ENCODE measurements at regions not wholly inside any gene's neighbourhood (a gene's known extent, or its start where the extent isn't known, plus 50 kb on each side); places are given as distances from the start of the nearest gene placed in this dataset.

DNA sequence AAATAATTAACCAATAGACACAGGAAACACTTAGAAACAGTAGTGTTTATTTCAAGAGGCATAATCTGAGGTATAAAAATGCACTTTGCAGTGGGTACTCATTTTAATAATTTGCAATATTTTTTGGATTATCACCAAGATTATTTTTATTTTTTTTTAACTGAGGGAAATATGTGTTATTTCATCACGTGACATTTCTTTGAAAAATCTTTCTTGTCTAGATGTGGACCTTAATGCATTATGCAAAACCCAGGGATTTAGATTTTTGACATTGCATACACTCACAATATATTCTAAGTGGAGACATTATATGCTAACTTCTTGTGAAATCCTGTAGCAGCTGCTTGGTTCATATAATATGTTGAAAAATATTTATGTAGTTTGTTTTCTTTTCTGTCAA lies 260.4 kb upstream of the MEIS2 start:
- Histone ChIP-seq H3K27me3 (ENCODE audit: control insufficient read depth, insufficient read depth, low read length) (no peaks in the 10 kb centered on the region), H3K9me3 (ENCODE audit: control insufficient read depth, insufficient read depth, low read depth, low read length) (no peaks in the 10 kb centered on the region; the same call in 1 of the 2 replicates), H3K36me3 (ENCODE audit: control insufficient read depth, insufficient read depth, low read length) (no peaks in the 10 kb centered on the region), H3K4me3 (ENCODE audit: low read depth in 2 of 2, low read length in 2 of 2) (no peak overlapping the region), H3K4me1 (ENCODE audit: control insufficient read depth, insufficient read depth, low read length) (no peaks in the 10 kb centered on the region), H3K27ac (ENCODE audit: low read length) (no peak overlapping the region)
- ChIA-PET CTCF (no interaction called here), POLR2A (no interaction called here)
- in situ Hi-C loops (cut with HindIII; ENCODE audit: low pct_unique_long_range_greater_than_20kb, low sequenced_read_pairs) (no loop called here), intact Hi-C loops (cut with micrococcal nuclease; ENCODE audit: unreplicated experiment) (no loop called here)
- DNase-seq (ENCODE audit: low read depth, low spot score) = no peak
- ATAC-seq = no peak
- TF ChIP-seq, protein P1, sequence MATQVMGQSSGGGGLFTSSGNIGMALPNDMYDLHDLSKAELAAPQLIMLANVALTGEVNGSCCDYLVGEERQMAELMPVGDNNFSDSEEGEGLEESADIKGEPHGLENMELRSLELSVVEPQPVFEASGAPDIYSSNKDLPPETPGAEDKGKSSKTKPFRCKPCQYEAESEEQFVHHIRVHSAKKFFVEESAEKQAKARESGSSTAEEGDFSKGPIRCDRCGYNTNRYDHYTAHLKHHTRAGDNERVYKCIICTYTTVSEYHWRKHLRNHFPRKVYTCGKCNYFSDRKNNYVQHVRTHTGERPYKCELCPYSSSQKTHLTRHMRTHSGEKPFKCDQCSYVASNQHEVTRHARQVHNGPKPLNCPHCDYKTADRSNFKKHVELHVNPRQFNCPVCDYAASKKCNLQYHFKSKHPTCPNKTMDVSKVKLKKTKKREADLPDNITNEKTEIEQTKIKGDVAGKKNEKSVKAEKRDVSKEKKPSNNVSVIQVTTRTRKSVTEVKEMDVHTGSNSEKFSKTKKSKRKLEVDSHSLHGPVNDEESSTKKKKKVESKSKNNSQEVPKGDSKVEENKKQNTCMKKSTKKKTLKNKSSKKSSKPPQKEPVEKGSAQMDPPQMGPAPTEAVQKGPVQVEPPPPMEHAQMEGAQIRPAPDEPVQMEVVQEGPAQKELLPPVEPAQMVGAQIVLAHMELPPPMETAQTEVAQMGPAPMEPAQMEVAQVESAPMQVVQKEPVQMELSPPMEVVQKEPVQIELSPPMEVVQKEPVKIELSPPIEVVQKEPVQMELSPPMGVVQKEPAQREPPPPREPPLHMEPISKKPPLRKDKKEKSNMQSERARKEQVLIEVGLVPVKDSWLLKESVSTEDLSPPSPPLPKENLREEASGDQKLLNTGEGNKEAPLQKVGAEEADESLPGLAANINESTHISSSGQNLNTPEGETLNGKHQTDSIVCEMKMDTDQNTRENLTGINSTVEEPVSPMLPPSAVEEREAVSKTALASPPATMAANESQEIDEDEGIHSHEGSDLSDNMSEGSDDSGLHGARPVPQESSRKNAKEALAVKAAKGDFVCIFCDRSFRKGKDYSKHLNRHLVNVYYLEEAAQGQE (IDR thresholded peaks at IDR 0.05; ENCODE audit: insufficient read depth in 1 of 2, low read depth in 2 of 2, low read length in 1 of 2) = no peak
- no TSS peak for BruUV-seq (replicated peaks)

DNA sequence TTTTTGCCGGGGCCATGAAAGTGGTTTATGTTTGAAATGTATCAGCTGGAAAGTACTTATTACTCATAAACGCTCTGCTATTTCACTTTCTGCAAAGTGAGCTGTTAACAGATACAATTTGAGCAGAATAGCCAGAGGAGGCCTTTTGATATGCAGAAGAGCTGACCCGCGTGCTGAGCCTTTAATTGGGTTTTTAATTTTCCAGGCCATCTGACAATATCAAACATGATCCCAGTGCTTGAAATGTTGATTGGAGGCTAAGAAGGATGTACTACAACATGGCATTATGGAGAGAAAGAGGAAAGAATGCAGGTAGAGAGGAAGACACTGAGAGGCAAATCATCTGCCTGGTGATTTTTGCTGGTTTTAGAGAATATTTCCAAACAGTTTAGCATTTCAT lies 261.3 kb upstream of the MEIS2 start:
- Histone ChIP-seq H3K27ac (ENCODE audit: low read length) (no peak overlapping the region), H3K9me3 (ENCODE audit: control insufficient read depth, insufficient read depth, low read depth, low read length) (no peaks in the 10 kb centered on the region; the same call in 1 of the 2 replicates), H3K36me3 (ENCODE audit: control insufficient read depth, insufficient read depth, low read length) (no peaks in the 10 kb centered on the region), H3K4me3 (ENCODE audit: low read depth in 2 of 2, low read length in 2 of 2) (no peak overlapping the region), H3K4me1 (ENCODE audit: control insufficient read depth, insufficient read depth, low read length) (no peaks in the 10 kb centered on the region), H3K27me3 (ENCODE audit: control insufficient read depth, insufficient read depth, low read length) (no peaks in the 10 kb centered on the region)
- intact Hi-C loops (cut with micrococcal nuclease; ENCODE audit: unreplicated experiment) (no loop called here), in situ Hi-C loops (cut with HindIII; ENCODE audit: low pct_unique_long_range_greater_than_20kb, low sequenced_read_pairs) (no loop called here)
- ChIA-PET POLR2A (no interaction called here), CTCF (no interaction called here)
- no peak for ATAC-seq
- TF ChIP-seq, protein P1 (IDR thresholded peaks at IDR 0.05; ENCODE audit: insufficient read depth in 1 of 2, low read depth in 2 of 2, low read length in 1 of 2) = no peak
- TF ChIP-seq TCF7L2 (IDR thresholded peaks at IDR 0.05; ENCODE audit: low read depth, low read length) (no peak), SIN3A (IDR thresholded peaks at IDR 0.05; ENCODE audit: borderline replicate concordance, insufficient read depth, low read depth, low read length) (no peak), POLR2AphosphoS5 (IDR thresholded peaks at IDR 0.05; ENCODE audit: low read depth, low read length) (no peak)
- TF ChIP-seq, protein P2, sequence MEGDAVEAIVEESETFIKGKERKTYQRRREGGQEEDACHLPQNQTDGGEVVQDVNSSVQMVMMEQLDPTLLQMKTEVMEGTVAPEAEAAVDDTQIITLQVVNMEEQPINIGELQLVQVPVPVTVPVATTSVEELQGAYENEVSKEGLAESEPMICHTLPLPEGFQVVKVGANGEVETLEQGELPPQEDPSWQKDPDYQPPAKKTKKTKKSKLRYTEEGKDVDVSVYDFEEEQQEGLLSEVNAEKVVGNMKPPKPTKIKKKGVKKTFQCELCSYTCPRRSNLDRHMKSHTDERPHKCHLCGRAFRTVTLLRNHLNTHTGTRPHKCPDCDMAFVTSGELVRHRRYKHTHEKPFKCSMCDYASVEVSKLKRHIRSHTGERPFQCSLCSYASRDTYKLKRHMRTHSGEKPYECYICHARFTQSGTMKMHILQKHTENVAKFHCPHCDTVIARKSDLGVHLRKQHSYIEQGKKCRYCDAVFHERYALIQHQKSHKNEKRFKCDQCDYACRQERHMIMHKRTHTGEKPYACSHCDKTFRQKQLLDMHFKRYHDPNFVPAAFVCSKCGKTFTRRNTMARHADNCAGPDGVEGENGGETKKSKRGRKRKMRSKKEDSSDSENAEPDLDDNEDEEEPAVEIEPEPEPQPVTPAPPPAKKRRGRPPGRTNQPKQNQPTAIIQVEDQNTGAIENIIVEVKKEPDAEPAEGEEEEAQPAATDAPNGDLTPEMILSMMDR (IDR thresholded peaks at IDR 0.05) = no peak
- no peak for DNase-seq (ENCODE audit: low read depth, low spot score)
- BruUV-seq (replicated peaks) = no TSS peak

All from Panc1 (cell line).